Hindlimb muscle (tissue), 1 donor: ENCODE measurements at regions not wholly inside any gene's neighbourhood (a gene's known extent, or its start where the extent isn't known, plus 50 kb on each side); places are given as distances from the start of the nearest gene placed in this dataset.

Experiments
- DNase-seq: peaks from one replicate; pipeline ENCODE4 v3.0.0-alpha.2; 2013

DNA sequence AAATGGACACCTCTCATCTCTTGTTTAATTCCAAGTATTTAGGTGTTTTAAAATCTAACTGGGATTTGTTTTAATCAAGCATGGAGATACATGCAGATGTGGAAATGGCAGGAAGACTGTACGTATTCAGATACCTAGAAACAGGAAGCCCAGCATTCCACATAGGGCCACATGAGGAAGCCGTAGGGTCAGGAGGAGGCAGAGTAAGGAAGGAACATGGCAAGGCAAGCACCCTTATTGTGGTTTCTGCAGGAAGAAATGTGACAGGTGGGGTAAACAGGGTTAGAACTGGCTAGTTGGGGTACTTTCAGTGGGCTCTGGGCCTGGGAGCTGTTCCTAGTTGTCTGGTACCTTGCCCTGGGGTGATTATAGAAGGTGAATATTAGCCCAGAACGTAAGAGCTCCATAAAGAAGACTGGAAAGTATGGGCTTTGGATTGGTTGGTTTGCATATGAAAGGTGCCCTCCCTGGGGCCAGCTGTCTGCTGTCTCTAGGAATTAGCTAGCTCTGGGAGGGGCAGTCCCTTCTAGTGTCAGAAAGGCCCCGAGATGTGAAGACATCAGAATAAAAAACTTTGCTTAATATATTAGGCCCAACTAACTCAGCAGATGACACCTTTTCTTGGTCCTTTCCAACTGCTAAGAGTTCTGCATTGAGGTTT is 107.7 kb upstream of the CADPS start:
- no peak for DNase-seq

DNA sequence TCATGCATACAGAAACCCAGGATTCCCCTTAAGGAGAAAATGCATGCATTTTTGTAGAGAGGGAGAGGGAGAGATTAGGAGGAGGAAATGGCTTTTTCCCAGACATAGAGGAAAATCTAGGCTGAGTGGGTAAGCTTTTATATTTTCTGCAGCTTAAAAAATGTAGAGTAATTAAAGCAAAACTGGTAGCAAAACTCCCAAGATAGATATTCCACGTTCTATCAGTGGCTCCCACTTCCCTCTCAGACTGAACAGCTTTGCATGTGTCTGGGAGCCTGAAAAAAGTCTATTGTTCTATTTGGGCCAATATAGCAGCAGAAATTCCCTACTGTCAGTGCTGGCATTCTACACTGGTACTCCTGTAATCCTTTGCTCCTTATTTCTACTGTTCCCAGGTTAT is 110.8 kb upstream of the CADPS start:
- DNase-seq, result no peak

DNA sequence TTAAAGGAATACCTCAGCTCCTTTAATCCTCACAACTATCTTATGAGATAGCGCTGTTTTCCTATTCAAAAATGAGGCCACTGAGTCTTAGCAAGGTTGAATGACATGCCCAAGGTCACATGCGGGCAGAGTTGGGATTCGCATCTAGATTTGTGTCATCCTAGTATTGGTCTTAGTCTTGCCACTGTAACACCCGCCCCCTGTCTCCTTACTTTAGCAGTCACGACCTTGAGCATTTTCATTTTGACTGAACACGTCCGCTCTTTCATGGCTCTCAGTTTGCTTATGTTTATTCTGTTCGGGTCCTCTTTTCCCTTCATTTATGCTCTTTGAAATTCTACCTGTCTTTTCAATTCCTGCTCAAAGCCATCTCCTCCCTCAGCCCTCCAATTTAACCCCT is 112.5 kb upstream of the CADPS start:
- no peak for DNase-seq

DNA sequence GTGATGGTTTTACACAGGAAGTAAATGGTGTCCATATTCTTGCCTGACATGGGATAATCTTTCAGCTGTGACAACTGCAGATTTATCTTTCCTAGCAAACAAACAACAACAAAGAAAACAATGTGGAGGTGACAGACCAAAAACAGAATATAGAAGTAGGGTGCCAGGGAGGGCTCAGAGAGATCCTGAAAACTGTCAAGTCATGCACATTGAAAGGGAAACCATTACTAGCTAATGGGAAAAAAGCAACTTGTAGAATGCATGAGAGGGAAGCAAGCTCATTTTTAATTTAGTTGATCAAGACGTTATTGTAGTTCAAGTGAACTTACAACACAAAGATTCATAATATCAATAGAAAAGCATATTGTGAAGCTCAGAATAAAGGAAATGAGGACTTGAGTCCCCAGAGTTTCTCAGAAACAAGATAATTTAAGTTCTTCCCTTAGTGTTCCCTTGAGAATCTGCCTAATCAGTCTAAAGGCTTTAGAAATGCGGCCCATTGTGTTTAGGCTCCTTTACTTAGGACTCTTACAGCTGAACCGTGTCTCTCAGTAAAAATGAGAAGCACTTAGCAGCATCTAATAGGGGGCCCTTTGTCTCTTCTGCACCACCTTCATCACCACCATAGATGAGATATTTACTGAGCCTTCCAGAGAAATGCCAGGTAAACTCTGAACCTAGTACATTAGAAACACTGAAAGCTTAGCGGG is 115.6 kb upstream of the CADPS start:
- DNase-seq, result no peak

DNA sequence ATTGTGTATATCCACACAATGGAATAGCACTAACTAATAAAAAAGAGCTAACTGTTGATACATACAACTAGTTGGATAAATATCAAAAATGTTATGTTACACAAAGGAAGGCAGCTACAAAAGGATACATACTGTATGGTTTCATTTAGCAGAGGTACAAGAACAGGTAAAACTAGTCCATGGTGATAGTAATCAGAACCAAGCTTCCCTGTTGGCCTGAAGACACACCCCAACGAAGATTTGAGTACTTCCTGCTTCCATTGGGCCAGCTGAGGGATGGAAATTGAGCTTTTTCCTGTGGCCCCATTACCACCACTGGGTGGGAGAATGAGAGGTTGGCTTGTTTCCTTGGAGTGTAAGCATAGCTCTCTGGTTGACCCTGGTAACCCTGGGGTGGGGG is 117.3 kb upstream of the CADPS start:
- no peak for DNase-seq

DNA sequence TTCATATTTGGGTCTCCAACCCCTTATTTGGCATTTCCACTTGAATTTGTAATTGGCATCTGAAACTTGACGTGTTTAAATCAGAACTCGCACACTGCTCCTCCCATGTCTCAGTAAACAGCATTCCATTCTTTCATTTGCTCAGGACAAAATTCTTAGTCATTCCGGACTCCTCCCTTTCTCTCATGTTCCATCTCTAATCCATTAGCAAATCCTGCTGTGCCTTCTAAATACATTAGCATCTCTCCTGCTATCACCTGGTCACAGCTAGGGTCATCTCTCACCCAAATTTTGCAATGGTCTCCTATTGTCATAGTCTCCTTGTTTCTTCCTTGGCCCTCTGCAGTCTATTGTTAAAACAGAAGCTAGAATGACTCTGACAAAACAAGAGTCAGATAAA is 119.9 kb upstream of the CADPS start:
- DNase-seq, result no peak

DNA sequence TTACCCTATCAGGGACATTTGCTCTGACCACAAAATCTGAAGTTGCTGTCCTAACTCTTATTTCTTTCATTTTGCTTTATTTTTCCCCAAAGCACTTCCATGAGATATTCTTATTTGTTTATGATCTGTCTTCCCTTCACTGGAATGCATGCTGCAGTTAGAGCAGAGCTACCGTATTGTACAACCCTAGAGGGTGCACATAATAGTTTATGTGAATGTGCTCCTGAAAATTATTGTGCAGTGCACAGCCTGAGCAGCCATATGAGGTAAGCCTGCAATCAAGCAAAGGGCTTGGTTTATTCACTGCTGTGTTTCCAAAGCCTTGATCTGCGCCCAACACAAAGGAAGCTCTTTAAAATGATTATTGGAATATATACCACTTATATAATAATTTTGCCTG is 120.3 kb upstream of the CADPS start:
- DNase-seq, result no peak

DNA sequence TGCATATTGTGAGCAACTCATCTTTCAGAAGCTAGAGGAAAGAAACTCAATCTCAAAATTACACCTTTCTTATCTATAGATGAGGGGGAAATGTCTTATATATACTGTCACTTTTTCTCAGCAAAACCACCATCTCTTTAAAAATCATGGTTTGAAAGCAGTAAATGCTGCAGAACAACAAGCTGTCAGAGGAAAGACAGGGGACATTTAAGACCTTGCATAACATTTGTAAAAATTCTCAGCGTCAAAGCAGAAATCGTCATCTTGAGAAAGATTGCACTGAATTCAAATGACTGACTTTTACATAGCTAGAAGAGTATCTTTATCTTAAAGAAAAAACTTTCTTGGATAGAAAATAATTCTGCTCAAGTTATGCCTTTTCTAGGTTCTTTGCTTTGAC is 122.2 kb upstream of the CADPS start:
- DNase-seq, result no peak

DNA sequence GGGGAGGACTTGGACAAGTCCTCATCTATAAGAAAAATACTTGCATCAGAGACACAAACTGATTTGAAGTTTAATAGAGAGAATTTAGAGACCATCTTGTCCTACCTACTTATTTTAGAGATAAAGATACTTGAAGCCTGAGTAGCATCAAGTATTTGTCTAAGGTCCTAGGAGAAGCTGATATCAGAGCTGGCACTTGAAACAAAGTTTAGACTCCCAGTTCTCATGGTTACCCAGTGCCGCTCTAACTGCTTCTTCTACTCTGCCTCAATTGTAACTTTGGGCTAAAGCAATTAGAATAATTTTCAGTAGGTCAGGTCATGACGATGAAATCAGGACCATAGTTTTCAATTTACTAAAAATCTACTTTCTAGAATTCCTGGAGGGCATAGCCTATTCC is 123.9 kb upstream of the CADPS start:
- no peak for DNase-seq

DNA sequence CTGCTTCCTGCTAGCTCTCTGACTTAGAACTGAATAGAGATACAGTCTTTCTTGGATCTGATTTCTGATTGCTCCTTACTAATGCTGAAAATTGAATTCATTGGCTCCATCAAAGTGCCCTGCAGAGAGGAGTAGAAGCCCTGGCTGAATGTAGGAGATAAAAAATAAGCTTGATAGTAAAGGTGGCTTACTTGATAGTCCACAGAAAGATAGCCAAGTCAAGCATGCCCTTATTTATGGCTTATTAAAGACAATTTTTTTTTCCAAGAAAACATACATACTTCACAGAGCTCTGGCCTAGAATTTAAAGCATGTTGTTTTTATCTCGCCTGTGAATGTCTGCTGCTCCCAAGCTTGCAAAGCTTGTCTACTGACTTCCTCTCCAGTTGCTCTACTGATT is 124.6 kb upstream of the CADPS start:
- DNase-seq, result no peak

DNA sequence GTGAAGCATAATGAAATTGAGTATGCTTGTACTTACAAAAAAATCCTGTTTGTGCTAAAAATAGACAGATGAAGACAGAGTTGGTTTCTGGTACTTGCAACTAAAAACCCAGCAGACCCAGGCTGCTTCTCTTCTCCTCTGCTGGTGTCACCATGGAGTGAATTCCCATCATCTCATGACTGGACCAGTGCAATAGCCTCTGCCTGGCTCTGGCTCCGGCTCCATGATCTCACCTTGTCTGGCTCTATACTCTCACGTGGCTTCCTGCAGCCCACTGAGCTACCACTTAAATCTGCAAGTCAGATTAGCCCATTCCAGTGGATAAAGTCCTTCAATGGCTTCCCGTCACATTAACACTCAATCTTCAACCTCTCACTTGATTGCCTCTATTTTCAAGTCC is 129.2 kb upstream of the CADPS start:
- DNase-seq, result no peak

DNA sequence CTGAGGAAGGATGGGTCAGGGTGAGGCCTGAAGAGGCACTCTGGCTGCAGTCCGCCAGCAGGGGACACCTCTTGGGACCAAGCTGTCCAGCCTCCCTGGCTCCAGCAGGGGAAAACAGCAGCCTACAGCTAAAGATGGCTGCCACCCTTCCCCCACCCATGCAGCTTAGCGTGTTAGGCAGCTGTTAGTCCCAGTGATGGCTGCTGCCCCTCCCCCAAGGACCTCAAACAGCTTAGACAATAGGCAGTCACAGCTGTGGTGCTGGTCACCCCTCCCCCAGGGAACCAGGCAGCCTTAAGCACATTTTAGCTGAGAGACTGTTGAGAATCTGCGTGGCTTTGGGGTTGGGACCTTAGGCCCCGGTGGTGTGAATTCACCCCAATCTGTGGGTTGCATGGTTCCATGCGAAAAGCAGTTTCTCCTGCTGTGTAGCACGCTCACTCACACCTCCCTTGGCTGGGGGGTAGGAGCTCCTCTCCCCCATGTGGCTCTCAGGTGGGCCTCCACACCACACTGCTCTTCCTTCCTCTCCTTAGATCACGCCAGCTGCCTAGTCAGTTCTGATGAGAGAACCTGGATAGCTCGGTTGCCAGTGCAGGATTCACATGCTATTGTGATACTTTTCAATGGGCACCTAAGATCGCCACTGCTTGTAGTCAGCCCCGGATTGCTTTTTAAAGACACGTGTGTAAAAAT is 140.5 kb upstream of the CADPS start:
- no peak for DNase-seq

DNA sequence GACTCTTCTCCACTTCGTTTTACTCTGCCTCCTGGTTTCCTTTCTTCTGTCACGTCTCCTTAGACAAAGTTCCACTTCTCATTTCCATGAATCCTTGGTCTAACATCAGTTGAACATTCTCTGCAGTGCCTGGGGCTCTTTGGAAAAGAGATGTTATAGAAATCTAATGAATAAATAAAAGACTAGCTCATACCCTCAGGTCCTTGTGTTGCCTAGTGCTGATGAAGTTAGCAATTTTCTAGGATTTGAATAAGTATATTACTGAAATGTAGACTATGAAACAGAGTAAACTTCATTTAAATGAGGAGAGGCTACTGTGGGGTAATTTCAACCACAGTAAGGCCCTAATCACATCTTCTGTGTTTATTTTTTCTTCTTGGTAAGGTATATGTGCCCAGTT is 146.9 kb upstream of the CADPS start:
- DNase-seq, result no peak

DNA sequence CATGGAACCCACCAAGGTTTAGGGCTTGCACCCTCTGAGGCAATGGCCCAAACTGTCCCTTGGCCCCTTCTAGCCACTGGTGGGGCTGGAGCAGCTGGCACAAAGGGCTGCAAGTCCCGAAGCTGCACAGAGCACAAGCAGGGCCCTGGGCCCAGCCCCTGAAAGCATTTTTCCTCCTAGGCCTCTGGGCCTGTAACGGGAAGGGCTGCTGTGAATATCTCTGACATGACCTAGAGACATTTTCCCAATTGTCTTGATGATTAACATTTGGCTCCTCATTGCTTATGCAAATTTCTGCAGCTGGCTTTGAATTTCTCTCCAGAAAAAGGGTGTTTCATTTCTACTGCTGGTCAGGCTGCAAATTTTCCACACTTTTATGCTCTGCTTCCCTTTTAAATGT is 151.5 kb upstream of the CADPS start:
- DNase-seq, result no peak

DNA sequence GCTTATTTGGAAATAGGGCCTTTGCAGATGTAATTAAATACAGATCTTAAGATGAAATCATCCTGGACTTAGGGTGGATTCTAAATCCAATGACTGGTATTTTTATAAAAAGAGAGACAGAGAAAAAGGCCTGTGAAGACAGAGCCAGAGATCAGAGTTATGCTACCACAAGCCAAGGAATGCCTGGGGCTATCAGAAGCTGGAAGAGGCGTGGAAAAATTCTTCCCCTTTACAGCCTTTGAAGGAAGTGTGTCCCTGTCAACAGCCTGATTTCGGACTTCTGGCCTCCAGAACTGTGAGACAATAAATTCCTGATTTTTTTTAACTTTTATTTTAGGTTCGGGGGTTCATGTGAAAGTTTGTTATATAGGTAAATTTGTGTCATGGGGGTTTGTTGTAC is 154.1 kb upstream of the CADPS start:
- DNase-seq, result no peak

DNA sequence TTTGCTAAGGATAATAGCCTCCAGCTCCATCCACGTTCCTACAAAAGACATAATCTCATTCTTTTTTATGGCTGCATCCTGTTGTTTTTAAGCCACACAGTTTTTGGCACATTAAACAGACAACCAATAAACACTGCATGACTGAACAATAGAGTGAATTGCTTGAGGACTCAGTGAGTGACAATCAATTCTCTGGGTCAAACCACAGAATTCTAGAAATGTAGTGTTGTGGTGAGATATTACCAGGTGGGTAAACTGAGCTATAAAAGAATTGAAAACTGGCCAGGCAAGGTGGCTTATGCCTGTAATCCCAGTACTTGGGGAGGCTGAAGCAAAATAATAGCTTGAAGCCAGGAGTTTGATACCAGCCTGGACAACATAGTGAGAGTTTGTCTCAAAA is 154.7 kb upstream of the CADPS start:
- DNase-seq, result no peak

DNA sequence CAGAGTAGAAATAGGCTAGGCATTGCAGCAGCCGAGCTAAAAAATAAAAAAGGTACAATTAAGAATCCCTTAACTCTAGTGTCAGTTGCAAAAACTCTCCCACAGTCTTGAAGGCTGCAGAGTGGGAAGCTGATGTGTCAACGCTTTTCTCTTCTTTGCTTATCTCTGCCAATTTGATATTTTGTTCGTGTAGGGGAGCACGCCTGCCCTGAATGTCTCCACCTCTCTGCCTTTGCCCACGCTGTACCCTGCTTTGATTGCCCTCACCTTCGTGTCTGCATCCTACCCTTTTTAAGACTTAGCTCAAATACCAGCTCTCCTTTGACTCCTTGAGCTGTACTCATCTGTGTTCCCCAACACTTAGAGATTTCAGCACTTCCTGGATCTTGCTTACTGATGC is 155.4 kb upstream of the CADPS start:
- no peak for DNase-seq

DNA sequence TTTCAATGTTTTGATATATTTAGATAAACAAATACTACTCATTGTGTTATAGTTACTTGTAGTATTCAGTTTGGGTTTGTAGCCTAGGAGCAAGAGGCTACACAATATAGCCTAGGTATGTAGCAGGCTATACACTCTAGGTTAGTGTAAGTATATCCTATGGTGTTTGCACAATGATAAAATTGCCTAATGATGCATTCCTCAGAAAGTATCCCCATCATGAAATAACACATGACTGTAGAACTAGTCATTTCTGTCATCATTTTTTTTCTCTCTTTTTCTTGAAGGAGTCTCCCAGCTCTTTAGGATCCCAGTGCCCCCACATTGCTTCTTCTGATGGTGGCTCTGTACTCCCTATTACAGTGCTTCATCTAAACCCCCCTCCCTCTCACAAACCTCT is 157.7 kb upstream of the CADPS start:
- no peak for DNase-seq

DNA sequence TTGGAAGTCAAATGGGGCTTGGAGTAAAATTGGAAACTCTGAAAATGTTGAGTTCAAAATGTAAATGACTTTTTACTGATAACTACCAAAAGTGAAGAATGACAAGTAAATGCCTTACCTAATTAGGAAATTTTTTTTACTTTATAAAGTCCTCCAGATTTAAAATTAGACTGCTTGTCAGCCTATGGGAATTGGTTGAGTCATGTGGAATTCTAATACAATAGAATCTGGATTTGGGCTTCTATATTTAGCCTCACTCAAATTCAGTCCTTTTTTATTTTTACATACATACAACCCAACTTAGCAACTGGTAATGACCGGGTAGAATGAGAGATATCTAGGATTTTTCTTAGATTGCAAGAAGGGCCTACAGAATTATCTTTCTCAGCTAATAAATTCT is 158.9 kb upstream of the CADPS start:
- DNase-seq, result no peak

DNA sequence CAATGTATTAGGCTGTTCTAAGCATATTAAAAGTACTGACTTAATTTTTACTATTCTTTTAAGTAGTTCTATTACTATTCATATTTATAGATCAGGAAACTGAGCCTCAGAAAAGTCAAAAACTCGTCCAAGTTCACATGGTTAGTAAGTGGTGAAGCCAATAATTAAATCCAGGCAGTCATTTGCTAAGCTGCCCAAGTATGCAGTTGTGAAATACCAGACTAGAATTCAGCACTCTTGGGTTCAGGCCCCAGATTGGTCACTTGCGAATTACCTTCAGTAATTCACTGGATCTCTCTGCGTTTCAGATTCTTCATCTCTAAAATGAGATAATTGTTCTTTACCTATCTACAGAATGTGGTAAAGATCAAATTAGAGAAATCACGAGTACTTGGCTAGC is 161.9 kb upstream of the CADPS start:
- DNase-seq, result no peak

DNA sequence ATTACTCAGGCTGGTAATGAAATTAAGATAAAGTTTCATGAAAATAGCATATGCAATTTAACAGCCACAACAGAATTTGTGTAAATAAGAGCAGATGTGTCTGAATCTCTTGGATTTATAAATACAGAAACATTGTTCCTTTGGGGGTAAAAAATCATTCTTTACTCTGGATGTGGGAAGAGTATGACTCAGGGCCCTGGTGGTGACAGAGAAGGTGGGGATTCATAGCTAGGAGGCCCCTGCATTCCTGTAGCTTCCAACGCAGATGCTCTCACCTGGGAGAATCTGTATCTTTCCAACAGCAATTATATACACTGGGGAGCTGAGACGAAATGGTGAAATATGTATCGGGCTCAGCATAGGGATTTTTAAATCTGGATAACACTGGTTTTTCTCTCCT is 167.6 kb upstream of the CADPS start:
- DNase-seq, result peak; percentile 5

DNA sequence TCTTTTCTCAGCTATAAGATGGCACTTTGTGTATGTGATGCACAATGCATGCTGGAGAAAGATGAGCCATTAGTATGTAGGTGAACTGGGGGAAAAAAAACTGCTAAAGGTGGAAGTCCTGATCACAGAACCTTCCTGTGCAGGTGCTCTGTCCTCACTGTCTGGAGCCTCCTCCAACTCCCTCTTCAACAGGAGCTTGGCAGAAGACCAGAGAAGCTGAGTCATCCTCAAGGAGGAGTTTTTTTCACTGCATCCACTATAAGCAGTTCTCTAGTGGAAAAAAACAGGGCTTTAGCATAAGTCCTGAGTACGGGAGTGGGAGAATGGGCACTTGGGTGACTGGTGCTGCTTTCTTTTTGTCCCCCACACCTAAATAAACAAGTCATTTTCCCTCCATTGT is 168.4 kb upstream of the CADPS start:
- DNase-seq, result peak; percentile 22

DNA sequence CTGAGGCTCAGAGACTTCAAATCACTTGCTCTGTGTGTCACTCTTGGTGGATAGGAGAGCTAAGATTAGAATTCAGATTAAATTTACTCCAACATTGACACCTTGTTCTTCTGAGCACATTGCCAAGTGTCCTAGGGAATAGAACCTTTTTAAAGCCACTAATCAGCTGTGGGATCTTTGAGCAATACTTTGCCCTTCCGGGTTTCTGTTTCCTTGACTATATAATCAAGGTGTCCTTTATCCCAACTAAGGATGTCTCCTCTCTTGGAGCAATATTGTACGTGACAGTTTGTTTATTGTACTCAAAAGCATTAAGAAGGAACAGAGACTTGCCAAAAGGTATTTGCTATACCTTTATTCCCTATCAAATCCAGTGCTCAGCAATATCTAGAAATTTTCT is 170.9 kb upstream of the CADPS start:
- DNase-seq, result no peak

DNA sequence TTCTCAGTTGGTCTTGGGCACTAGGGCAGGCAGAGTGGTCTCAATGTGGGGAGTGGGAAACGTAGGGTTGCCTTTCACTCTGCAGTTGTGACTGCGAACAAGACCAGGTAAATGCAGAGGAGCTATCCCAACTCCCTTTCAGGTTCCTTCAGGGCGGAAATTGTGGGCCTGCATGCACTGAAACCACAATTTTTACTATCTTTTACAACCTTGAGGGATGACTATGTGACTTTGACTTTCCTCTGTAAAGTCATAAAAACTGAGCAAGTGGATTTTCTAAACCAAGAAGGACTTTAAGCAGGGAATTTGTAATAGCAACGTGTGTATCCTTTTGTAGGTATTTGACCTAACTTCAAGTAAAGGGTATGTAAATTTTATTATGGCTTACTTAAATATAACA is 171.4 kb upstream of the CADPS start:
- no peak for DNase-seq
